ENCODE measurements at regions not wholly inside any gene's neighbourhood (a gene's known extent, or its start where the extent isn't known, plus 50 kb on each side); places are given as distances from the start of the nearest gene placed in this dataset.
"Not testable (repeated sequence)": the region's sequence is repeated elsewhere in the genome, so short reads cannot be mapped to it uniquely, and the experiment has no call there.

GRCh38 chr15:57881361-57881760 lies 174.8 kb downstream of the POLR2M start:
- no peak for DNase-seq (ENCODE audit: low read depth)

- DNase-seq (ENCODE audit: low read depth), result no peak
Observed at GRCh38 chr15:57881972-57882371, 175.5 kb downstream of the POLR2M start.

GRCh38 chr15:57883701-57884100 lies 177.2 kb downstream of the POLR2M start:
- DNase-seq (ENCODE audit: low read depth), result no peak

GRCh38 chr15:57884936-57885335 lies 178.4 kb downstream of the POLR2M start:
- no peak for DNase-seq (ENCODE audit: low read depth)

- no peak for DNase-seq (ENCODE audit: low read depth)
Observed at GRCh38 chr15:57885435-57885834, 178.9 kb downstream of the POLR2M start.

- DNase-seq (ENCODE audit: low read depth), result no peak
Observed at GRCh38 chr15:57887825-57888224, 177.7 kb downstream of the ALDH1A2 start.

- DNase-seq (ENCODE audit: low read depth), result no peak
Observed at GRCh38 chr15:57890351-57890750, 175.2 kb downstream of the ALDH1A2 start.

- DNase-seq (ENCODE audit: low read depth), result no peak
Observed at GRCh38 chr15:57890878-57891277, 174.6 kb downstream of the ALDH1A2 start.

GRCh38 chr15:57892181-57892580 lies 173.3 kb downstream of the ALDH1A2 start:
- no peak for DNase-seq (ENCODE audit: low read depth)

GRCh38 chr15:57893040-57893439 lies 172.5 kb downstream of the ALDH1A2 start:
- DNase-seq (ENCODE audit: low read depth), result no peak

- DNase-seq (ENCODE audit: low read depth), result no peak
Observed at GRCh38 chr15:57895291-57895690, 170.2 kb downstream of the ALDH1A2 start.

- no peak for DNase-seq (ENCODE audit: low read depth)
Observed at GRCh38 chr15:57896114-57896513, 169.4 kb downstream of the ALDH1A2 start.

GRCh38 chr15:57896899-57897298 lies 168.6 kb downstream of the ALDH1A2 start:
- not testable (repeated sequence) for DNase-seq (ENCODE audit: low read depth)

- DNase-seq (ENCODE audit: low read depth), result no peak
Observed at GRCh38 chr15:57897870-57898269, 167.6 kb downstream of the ALDH1A2 start.

GRCh38 chr15:57902155-57902554 lies 163.4 kb downstream of the ALDH1A2 start:
- DNase-seq (ENCODE audit: low read depth), result no peak

All from stimulated activated CD8-positive, alpha-beta memory T cell treated with anti-CD3 and anti-CD28 coated beads, Interleukin-12 subunit alpha, Interleukin-12 subunit beta, amount 100 ng/mL, for 1 hour (primary cell).